NOMO-1 (cell line): ENCODE measurements at regions not wholly inside any gene's neighbourhood (a gene's known extent, or its start where the extent isn't known, plus 50 kb on each side); places are given as distances from the start of the nearest gene placed in this dataset.
A peak's percentile ranks its signal among the peaks of the same experiment; 100 is the strongest.

Experiments
- DNase-seq, 2 experiments: peaks; one replicate each; lab custom pipeline; 2025; ENCODE audit not compliant: unreplicated experiment in 2 of 2; lab: John Stamatoyannopoulos, UW

DNA sequence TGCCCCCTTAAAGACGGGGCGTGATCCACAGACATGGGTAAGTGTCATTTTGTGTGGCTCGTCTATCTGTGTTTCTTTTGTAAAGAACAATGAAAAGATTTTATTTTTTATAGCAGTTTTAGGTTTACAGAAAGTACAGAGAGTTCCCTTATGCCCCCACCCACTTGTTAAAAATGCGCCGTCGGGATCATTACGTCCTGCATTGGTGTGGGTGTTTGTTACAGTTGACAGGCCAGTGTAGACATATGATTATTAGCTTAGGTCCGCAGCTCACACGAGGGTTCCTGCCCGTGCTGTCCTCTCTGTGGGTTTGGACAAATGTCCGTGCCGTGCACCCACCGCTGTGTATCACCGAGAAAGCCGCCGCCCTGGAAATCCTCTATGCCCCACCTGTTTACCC, 50.5 kb downstream of the RGS12 start:
- no peak for DNase-seq

- DNase-seq = no peak
Observed at GRCh38 chr4:3344104-3344503, 51.3 kb downstream of the RGS12 start.

DNA sequence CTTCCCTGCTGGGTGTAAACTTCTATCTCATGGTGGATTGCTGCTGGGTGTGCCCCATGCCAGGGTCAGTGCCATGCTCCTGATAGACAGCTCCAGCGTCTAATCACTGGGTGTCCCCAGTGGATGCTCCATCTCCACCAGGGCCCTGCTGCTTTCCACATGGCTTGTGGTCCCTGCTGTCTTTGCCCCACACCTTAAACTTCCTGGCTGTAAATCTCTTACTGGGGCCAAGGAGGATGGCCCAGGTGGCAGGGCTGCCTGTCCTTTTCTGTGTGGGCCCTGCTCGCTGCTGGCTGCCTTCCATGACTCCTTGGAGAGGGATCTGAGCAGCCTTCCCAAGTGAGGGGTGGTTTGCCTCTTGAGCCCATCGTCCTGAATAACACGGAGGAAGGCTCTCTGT, 51.8 kb downstream of the RGS12 start:
- DNase-seq = no peak

- DNase-seq = no peak
Observed at GRCh38 chr4:3345384-3345783, 52.6 kb downstream of the RGS12 start.

DNA sequence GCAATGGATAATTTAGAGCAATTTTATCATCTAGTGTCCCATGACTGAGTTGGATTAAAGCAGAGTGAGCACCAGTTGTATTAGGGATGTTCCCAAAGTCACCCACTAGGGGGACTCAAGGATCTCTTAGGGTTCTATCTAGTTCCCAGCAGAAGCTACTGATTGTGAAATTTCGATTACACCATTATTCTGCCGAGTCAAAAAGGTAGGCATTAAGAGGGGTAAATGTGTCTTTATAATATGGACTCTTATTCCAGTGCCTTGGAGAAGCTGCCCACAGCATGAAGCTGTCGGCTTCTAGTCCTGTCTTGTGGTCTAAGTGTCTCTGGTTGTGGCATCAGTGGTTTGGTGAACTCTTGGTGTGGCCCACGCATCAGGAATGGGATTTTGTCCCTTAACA, 53.3 kb downstream of the RGS12 start:
- DNase-seq = peak; percentile 47 to 84

- DNase-seq = no peak
Observed at GRCh38 chr4:3347871-3348270, 55.0 kb downstream of the RGS12 start.

- no peak for DNase-seq
Observed at GRCh38 chr4:3348621-3349020, 55.8 kb downstream of the RGS12 start.

- DNase-seq = peak in 1 of 2 experiments; percentile 24
Observed at GRCh38 chr4:3349116-3349515, 56.3 kb downstream of the RGS12 start.

GRCh38 chr4:3351997-3352396, 59.2 kb downstream of the RGS12 start:
- no peak for DNase-seq

- DNase-seq = no peak
Observed at GRCh38 chr4:3352505-3352904, 59.7 kb downstream of the RGS12 start.

DNA sequence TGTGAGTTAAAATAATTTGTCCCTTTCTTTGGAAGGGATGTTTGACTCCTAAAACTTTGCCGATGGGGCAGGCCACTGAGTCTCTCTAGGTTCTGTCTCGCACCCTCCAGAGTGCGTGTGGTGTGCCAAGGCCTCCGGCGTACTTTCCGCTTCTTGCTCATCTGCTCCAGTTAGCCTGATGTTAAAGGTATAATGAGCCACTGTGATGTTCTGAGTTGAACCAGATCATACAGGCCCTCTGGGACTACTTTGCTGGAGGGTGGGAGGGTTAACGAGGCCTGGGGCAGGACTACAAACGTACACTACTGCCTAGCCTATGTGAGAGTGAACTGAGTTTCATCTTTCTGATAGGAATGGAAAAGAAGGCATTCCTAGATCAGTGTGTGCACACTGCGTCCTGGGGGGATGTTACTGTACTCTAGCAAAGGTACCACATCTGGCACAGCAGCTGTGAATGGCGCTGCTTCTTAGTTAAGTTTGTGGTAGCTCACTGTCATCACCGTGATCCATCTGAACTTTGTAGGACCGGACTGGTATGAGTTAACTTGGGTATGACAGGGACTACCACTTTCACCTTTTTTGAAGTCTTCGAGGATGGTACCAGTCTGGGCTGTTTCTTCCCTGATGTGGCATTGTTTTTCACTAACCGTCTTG, 60.2 kb downstream of the RGS12 start:
- DNase-seq = no peak

DNA sequence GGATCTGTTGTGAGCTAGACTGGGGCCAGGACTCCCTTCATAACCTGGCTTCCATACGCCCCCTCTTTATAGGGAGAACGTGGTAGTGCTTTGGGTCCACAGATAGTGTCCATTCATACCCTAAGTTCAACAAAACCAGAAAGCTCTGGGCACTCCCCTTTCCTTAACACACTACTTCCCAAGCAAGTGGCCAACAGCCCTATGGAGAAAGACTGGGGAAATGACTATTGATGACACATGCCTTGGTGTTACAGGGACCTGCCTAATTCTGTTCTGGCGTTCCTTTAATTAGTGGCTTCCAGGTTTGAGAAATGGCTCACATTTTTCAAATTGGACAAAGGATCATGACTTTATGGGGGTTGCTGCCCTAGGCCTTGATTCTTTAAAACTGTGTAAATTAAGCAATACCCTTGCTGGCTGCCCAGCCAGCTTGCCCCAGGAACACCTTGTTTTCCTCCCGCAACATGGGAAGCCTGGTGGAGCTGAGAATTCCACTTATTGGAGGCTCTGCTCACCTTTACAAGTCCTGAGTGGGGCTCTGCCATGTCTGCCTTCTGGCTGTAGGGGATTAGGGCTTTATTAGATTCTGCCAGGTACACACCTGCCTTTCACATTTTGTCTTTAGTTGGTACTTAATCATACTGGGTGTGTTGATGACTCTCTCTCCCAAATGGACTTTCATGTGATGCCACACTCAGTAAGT, 61.1 kb downstream of the RGS12 start:
- no peak for DNase-seq

DNA sequence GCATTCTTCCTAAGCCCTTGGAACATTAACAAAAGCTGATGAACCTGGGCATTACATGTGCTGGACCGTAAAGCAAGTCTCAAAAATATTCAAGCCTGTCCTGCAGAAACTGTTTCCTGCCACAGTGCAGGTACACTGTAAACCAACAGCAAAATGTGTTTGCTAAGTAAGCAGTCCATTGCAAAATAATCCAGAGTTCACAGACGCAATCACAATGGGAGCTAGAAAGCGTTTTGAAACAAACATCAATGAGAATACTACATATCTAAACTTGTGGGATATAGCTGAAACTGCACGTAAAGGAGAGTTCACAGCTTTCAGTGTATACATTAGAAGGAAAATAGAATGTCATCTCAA, 61.6 kb downstream of the RGS12 start:
- no peak for DNase-seq

DNA sequence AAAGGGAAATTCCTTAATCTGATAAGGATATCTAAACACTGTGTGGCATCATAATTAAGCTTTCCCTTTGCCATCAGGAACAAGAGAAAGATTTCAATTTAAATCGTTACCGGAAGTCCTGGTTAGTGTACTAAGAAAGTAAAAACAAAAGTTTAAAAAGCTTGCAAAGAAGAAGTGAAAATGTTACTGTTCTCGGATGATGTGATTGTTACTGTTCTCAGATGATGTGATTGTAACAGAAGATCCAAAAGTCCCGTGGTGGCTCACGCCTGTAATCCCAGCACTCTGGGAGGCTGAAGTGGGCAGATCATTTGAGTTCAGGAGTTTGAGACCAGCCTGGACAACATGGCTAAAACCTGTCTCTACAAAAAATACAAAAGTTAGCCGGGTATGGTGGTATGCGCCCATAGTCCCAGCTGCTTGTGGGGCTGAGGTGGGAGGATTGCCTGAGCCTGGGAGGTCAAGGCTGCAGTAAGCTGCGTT, 62.5 kb downstream of the RGS12 start:
- DNase-seq = peak in 1 of 2 experiments; percentile 40

DNA sequence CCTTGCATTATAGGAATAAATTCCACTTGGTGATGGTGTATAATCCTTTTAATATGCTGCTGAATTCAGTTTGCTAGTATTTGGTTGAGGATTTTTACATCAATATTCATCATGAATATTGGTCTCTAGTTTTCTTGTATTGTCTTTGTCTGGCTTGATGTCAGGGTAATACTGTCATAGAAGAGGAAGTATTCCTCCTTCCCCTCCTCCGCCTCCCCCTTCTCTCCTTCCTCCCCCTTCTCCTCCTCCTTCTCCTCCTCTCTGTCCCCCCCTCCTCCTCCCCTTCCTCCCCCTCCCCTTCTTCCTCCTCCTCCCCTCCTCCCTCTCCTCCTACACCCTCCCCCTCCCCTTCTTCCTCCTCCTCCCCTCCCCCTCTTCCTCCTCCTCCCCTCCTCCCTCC, 65.8 kb downstream of the RGS12 start:
- peak in 1 of 2 experiments; percentile 32 for DNase-seq

- no peak for DNase-seq
Observed at GRCh38 chr4:3360777-3361176, 68.0 kb downstream of the RGS12 start.

- DNase-seq = no peak
Observed at GRCh38 chr4:3361406-3361805, 68.6 kb downstream of the RGS12 start.

GRCh38 chr4:3361896-3362295, 69.1 kb downstream of the RGS12 start:
- DNase-seq = no peak

GRCh38 chr4:3362431-3363287, 69.8 kb downstream of the RGS12 start:
- DNase-seq = no peak

GRCh38 chr4:3363411-3364141, 70.8 kb downstream of the RGS12 start:
- no peak for DNase-seq

DNA sequence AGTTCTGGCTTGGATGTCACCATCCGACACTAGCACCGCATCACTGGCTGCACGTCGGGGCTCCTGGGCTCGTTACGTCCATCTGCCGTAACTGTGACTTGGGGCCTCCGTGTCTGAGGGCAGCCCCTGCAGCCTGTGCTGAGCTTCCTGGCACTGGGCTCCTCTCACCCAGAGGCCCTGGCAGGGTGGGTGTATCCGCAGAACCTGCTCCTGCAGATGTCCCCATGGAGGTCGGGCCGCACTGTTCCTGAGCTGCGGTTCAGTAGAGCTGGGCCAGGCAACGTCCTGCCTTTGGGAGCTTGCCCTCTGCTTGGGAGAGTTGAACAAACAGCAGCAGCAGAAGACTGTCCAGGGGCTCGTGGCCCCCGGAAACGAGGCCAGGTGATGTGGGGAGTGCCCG, 71.4 kb downstream of the RGS12 start:
- no peak for DNase-seq
